IPS-NIHi7 (cell line): ENCODE measurements at regions not wholly inside any gene's neighbourhood (a gene's known extent, or its start where the extent isn't known, plus 50 kb on each side); places are given as distances from the start of the nearest gene placed in this dataset.
A peak's percentile ranks its signal among the peaks of the same experiment; 100 is the strongest.
"Not testable (repeated sequence)": the region's sequence is repeated elsewhere in the genome, so short reads cannot be mapped to it uniquely, and the experiment has no call there.

Experiments
- DNase-seq: peaks from one replicate; pipeline ENCODE4 v3.0.0; 2012; ENCODE audit warnings: mixed read lengths; ENCODE audit errors: extremely low spot score

DNA sequence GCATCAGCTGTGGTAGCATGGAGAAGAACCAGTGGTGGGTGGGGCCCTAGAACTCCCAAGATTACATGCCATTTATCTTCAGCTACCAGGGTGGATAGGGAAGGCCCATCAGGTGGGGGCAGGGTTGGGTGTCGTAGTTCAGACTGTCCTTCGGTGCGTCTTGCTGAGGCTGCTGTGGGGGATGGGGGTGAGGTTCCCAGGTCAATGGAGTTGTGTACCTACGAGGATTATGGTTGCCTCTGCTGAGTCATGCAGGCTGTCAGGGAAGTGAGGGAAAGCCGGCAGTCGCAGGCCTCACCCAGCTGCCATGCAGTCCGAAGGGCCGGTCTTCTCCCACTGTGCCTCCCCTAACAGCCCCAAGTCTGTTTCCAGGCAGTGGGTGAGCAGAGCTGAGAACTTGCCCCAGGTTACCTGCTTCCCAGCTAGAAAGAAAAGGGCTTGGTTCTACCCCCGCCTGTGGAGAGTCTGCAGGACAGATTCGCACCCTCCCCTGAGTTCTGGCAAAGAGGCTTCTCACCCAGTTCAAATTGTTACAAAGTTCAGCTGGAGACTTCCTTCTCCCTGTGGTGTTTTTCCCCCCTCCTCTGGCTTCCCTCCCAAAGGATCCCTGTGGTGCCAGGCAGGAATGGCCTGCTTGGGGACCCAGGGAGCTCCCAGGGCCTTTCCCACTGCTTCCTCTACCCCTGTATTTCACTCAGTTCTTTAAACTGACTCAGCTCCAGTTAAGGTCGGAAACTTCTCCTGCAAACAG lies 342.7 kb downstream of the KLF13 start:
- DNase-seq = not testable (repeated sequence)

DNA sequence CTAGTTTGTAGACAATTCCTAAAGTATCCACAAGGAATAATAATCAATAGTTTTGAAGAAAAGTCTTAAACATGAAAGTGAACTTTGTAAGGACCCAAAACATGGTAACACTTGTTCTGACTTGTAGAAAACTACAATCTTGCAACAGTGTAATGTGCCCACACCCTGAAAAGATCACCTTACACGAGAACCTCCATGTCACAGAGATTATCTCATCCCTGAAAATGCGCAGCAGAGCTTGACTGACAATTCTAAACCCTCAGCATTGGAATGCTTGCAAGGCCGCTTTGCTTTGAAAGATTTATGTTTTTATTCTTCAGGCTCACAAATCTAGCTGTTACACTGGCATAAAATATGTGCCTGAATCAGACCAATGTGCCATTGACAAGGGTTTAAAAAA lies 346.6 kb downstream of the KLF13 start:
- DNase-seq = not testable (repeated sequence)

DNA sequence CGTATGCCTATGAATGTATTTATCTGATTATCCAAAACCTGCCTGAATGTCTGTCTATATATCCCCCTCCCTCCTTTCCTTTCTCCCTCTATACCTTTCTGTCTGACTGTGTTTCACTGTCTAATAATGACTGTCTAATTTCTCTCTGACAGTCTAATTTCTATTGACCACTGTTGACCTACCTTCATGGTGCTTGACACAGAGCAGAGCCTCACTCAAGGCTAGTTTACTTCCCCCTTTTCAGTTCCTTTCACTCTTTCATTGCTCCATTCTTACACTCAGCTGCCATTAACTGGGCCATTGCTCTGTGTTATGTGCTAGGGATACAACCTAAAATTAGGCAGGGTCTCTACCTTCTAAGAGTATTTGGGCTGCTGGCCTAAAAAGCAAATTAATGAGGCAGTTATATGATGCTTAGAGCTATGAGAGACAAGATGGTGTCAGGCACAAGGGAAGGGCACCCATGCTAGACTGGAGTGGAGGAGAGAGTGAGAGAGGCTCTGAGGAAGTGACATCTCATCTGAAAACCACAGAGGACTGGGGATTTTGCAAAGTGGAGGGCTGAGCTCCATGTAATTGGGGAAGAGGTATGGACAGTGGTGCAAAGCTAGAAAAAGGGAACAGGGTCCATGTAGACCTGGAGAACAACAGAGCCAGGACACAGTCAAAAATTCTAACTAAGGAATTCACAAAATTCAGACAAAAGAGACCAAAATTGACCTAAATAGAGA lies 348.6 kb upstream of the CHRNA7 start:
- not testable (repeated sequence) for DNase-seq

DNA sequence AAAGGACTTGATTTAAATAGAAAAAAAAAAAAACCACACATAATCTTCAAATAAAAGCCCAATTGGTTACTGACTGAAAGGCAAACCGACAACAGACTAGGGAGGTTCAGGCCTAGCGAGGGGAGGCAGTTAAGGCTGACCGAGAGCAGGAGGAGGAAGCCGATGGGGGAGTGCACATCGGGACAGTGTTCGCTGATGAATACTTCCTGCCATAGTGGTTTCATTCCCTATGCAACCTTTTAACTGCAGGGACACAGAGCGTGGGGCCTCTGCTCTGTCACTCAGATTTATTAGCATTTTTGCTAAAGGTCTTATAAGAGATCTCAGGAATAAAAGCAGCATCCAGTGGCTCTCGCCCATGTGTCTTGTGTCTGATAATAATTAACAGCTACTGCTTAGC lies 343.2 kb upstream of the CHRNA7 start:
- DNase-seq = not testable (repeated sequence)

DNA sequence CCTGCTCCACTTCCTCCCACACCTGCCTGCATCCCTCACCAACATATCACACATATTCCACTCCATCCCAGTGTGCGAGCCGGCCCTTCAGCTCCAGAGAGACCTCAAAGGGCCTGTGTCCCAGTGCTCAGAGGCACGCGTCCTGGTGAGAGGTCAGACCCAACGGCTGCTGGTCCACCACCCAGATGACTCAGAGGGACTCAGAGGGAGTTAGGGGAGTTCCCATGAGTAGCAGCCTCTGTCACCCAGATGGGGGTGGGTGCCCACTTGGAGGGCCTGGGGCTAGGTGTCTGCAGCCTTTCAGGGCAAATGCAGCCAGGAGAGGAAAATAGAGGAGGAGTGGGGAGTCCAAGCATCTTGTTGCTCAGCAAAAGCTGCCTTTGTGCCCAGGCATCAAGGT lies 333.8 kb upstream of the CHRNA7 start:
- DNase-seq = not testable (repeated sequence)

DNA sequence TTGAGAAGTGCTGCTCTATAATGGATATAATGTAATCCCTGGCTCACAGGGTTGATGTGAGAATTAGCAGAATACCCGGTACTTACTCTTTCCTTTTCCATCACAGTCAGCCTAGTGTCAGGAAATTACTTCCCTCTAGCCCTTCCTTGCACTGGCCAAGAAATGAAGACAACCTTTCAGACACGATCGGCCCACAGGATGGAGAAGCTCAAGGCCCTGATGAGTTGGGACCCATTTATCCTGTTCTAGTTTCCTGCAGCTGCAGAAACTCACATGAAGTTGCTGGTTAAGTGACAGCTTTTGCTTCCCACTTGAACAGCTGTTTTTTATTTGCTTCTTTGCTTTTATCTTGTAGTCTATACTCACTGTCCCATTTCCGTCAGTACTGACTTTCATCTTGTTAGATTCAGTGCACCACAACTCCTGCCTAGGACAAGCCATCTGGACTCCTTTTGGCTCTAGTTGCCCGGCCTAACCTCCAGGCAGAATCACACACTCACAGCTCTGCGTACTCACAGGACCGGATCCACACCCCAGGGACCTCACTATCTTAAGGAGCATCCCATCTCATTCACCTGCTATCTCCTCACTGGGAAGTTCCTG lies 325.1 kb upstream of the CHRNA7 start:
- not testable (repeated sequence) for DNase-seq

DNA sequence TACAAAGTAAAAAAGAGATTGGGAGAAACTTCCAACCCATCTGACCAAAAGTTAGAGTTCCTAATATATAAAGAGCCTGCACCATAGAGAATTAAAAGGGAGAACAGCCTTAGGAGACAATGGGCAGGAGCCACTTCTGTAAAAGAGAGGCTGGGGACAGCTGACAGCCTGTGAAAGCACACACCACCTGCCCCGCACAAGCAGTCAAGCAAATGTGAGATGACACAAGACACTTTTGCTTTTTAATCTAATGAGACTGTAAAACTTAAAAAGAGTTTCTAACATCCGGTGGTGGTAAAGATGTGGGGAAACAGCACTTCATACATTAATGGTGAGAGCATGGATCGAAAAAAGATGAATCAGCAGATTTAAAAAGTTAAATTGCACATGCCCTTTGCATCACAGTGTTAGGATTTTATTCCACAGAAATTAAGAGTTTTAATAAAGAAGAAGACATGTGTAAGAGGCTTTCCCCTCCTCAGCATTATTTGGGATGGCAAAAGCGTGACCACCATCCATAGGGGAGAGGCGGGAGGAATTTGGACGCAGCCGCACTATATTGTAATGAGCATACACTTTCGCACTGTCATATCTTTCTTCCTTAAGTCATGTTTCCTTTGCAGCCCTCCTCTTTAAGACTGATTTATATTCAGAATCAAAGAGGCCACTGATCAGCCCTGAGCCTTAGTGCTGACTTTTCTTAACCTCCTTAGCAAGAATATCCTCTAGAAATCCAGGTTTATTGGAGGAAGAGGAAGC lies 322.2 kb upstream of the CHRNA7 start:
- not testable (repeated sequence) for DNase-seq

DNA sequence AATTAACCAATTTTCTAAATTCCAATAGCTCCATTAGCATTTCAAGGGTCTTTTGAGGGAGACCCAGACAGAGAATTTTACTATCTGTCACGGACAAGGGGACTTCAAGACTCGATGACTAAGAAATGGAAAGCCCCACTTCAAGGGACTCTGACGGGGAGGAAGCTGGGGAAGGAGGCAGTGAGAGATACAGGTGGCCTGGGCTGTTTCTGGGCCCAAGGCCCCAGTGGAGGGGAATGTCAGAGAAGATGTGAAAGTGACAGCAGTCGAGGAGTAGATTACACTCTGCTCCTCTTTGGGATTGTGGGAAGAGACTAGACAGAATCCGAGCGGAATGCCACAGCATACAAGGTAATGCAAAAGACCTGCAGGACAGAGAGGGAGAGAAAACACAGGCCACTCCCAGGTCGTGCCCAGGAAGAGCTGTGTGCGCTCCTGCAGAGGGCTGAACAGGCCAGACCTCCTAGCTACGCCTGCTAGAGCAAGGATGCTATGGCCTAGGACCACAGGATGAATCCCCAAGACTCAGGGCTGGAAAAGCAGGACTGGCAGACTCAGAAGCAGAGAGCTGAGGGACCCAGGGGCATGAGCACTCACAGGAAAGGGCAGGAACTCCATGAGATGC lies 321.5 kb upstream of the CHRNA7 start:
- DNase-seq = not testable (repeated sequence)

DNA sequence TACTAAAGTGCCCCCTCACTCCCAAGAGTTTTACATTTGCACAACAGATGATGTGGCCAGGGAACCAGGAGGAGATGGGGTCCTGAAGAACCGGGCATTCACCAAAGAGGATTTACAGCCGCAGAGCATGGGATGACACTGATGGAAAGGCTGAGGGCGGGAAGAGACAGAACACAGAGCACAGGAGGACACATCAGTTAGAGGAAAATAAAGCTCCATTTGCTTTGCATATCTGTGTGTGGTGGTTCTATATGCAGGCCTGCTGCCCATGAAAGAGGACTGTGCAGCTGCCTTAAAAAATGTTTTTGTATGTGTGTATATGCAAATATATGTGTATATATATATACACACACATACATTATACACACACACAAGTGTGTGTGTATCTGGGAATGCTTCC lies 320.8 kb upstream of the CHRNA7 start:
- not testable (repeated sequence) for DNase-seq

DNA sequence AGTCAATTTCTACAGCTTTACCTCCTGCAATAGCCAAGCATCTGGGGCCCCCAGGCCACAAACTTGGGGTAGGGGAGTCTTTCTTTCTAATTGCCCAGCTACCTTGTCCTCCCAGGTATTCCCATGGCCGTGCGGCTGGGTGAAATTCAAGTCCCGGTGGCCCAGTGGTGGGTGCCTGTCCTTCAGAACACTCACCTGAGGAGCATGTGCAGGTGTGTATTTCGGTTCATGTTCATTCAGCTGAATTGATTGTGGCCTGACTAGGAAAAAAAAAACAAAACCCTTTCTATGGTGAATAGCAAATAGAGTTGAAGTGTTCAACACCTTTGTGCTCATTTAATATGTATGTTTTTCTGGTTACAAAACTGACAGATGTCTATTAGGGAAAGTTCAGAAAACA lies 319.5 kb upstream of the CHRNA7 start:
- DNase-seq = not testable (repeated sequence)

DNA sequence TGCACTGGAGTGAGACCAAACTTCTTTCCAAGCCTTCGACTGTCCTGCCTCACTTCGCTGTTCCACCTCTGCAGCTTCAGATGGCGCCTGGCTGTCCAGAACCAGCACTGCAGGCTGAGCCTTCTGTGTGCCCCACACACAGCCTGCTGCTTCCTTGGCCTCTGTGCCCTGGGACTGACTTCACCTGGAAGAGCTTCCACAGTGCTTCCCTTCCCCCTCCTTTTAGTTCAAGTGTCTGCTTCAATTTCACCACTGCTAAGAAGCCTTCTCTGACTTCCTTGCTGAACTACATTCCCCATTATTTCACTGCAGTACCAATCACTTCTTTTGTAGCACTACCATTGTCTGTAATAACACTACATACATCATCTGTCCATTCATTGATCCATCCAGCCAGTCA lies 315.1 kb upstream of the CHRNA7 start:
- DNase-seq = not testable (repeated sequence)

DNA sequence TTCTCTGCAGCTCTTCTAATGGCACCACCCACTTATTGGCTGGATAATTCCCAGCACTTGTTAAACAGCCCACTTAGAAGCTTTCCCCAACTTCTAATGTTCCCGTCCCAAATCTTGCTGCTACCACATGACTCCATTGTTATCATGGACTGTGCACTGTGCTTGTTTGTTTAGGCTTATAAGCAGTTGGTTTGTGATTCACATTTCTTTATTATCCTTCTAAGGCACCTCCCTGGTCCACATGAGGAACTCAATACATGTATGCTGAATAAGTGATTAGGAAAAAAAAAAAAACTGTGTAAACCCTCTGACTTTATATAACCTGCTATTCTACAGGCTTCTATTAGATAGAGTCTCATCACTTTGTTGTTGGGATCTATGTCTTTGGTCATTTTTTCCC lies 311.7 kb upstream of the CHRNA7 start:
- not testable (repeated sequence) for DNase-seq

DNA sequence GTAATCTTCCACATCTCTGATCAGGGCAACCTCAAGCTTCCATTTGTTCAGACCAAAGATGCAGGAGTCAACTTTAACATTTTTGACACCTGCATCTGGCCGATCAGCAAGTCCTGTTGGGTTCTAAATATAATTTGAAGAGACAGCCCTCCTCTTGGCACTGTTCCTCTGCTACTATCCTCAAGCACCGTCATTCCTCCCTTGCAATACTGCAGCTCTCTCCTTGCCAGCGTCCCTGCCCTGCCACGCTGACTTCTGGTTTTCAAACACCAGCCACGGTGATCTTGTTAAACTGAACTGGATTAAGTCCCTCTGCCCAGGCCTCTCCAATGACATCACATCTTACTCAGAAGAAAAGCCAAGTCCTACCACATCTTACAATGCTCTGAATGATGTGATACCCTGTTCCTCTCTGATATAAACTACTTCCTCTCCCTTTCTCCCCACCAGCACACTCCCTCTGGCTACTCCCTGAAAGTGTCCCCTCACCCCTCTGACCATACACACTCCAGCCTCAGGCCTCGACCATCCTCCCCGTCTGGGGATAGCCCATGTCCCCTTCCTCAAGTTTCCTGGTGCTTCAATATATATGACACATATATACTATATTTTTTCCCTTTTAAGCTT lies 310.8 kb upstream of the CHRNA7 start:
- DNase-seq = not testable (repeated sequence)

DNA sequence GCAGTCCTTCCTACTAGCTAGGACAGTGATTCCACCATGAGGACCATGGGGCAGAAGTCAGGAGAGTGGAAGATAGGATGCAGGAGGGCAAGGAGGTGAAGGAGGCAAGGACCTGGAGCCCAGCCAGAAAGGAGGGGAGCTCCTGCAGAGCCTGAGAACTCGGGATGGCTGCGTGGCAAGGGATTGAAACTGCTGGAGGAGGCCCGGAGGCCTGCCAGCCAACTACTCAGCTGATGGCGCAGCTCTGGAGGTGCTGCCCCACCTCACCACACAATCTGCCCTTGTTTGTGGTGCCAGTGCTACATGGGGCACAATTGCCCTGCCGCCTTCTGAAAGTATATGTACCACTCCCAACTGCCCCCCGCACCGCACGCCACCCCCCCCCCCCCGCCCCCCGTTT lies 307.3 kb upstream of the CHRNA7 start:
- DNase-seq = not testable (repeated sequence)

DNA sequence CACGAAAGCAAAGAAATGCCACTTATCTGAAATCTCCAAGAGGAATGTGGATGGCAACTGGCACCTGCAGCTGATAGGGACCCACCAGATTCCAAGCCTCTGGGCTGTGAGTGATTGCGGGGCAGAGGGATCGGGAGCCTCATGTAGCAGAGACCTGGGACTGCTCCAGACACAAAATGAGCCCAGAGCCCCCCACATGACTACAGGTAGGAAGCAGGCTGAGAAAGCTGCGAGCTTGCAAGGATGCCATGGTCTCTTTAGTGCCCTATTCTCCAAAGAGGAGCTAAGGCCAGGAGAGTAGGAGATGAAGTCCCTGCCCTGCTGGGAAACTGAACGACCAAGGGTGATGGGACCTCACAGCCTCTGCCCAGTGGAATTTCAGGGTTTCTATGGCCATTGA lies 305.4 kb upstream of the CHRNA7 start:
- not testable (repeated sequence) for DNase-seq

DNA sequence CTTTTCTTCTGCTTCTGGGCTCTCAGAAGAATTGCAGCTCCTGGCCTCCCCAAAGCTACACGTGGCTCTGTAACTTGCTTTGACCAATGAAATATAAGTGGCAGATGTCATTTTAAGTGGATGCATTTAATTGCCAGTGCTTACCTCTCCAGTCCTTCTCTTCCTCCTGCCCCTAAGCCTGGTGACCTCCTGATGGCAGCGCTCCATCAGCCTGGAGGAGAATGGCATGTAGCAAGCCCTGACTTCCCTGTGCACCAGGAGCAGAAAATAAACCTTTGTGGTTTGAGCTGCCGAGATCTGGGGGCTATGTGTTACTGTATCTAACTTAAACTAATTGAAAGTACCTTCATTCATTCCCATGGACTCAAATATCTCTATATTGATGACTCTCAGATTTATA lies 304.7 kb upstream of the CHRNA7 start:
- DNase-seq = not testable (repeated sequence)

DNA sequence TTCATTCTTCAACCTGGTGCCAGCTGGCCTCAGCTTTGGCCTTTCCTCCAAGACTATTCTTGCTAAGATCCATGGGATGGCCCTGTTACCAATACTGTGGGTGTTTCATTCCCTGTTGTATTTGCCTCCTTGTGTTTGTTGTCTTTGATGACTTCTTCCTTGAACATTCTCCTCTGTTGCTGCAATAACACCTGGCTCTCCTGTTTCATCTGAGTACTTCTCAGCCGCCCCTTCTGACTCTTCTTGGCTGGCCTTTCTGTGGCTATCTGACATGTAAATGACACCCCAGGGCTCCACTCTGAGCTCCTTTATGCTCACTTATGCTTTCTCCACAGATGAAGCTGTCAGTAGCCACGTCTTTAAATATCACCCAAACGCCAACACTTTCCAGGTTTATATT lies 302.7 kb upstream of the CHRNA7 start:
- DNase-seq = no peak

DNA sequence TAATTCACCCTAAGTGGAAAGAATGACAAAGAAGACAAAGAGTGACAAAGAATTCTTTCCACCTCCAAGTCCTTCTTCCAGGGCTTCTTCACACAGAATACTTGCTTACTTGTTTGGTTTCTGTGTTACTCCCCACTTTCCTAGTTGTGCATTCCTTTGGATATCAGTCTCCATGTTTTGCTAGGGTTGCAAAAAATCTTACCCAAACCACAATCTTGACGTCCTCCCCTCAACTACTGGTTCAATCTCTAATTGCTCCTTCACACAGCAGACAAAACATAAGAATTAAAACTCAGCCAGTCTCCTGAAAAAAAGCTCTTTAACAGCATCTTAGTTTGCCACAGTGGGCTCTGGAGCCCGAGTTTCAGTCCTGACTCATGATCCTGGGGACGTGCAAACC lies 297.6 kb upstream of the CHRNA7 start:
- DNase-seq = no peak

DNA sequence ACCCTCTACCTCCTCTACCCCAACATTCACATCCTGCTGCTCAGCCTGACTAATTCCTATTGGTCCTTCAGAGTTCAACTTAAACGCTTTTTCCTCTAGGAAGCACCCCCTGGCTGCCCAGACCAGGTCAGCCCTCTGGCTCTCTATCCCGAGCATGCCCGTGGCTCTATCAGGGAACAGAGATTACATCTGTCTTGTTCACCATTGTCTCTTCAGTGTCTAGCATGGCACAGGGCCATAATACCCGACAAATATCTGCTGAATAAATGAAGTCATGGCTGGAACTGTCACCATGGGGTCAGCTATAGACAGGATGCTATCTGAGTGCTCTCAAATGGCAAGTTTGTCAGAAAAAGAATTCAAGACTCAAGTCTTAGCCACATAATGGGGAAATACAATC lies 296.9 kb upstream of the CHRNA7 start:
- DNase-seq = no peak

DNA sequence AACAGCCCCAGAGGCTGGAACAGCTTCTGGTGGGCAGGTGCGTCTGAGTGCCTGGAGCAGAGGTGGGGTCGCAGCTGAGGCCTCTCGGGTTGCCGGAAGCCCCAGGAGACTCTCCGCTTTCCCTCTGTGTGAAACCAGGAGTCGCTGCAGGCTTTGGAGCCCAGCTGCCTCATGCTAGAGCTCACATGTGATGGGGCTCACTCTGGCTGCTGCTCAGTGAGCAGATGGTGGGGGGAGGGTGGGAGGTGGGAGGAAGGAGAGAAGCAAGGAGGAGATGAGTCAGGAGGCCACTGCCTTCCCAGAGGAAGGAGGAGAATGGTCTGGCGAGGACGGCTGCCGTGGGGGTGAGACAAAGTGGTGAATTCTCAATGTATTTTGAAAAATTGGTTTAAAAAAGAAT lies 290.1 kb upstream of the CHRNA7 start:
- DNase-seq = peak; percentile 70

DNA sequence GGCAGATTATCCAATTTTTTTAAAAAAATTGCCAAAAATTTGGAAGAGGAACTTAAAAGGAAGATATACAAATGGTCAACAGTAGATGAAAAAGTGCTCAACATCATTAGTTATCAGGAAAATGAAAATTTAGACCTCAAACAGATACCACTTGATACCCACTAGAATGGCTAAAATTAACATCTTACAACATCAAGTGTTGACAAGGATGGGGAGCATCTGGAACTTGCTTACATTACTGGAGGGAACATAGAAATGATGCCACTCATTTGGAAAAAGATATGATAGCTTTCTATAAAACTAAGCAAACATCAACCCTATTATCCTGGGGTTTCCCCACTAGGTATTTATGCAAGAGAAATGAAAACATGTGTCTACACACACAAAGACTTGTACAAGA lies 284.5 kb upstream of the CHRNA7 start:
- DNase-seq = no peak
